GM21723 (cell line): ENCODE measurements at regions not wholly inside any gene's neighbourhood (a gene's known extent, or its start where the extent isn't known, plus 50 kb on each side); places are given as distances from the start of the nearest gene placed in this dataset.

Experiments
- ATAC-seq: cut with Tn5 transposase; IDR thresholded peaks from one replicate; pipeline ENCODE4 v1.9.1; 2021; ENCODE audit warnings: mild to moderate bottlenecking, moderate library complexity; ENCODE audit not compliant: unreplicated experiment

DNA sequence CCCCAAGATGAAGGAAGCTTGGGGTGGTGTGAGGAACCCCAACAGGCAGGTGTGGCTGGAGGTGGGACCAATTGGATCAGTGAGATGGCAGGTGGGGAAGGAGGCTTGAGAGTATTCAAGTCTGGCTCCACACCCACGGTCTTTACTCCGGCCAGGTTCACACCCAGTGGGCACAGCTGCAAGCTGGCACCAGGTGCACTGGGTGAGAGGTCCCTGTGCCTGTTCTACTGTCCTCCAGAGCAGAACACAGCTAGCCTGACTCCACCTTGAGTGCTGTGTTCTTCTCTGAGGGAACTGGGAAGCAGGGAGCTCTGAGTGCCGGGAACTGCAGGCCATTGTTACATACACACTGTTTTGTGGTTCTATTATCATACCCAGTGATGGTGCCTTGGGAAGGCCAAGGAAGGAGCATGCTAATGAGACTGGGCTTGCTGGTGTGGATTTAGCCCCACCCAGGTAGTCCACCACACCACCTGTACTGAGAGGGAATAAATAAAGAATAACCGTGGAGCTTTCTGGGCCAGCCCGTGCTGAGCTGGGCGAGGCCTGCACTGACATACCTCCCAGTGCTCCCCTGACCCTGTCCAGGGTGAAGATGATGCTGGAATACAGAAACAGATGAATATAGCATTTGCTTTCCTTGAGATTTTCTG is 93.4 kb downstream of the ABHD5 start:
- ATAC-seq = no peak

GRCh38 chr3:43784640-43785011 is 93.9 kb downstream of the ABHD5 start:
- no peak for ATAC-seq

DNA sequence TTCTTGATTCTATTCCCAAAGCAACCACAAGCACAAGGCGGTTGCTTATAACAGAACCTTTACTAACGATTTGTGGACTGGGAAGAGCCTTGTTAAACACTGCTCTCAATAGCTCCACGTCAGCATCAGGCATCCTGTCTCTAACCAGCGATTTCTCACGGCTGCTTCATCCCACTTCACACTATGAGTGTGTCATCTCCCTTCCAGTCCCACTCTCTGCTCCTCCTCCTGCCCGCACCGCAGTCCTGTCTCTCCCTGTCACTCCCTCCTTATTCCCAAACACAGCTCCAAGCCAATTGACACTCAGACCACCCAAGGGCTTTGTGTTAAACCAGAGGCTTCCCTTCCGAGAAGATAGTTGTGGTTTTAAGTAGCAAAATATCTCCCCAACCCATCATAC is 94.8 kb downstream of the ABHD5 start:
- no peak for ATAC-seq

- ATAC-seq = no peak
These were observed 95.4 kb downstream of the ABHD5 start for GRCh38 chr3:43786102-43786501.

DNA sequence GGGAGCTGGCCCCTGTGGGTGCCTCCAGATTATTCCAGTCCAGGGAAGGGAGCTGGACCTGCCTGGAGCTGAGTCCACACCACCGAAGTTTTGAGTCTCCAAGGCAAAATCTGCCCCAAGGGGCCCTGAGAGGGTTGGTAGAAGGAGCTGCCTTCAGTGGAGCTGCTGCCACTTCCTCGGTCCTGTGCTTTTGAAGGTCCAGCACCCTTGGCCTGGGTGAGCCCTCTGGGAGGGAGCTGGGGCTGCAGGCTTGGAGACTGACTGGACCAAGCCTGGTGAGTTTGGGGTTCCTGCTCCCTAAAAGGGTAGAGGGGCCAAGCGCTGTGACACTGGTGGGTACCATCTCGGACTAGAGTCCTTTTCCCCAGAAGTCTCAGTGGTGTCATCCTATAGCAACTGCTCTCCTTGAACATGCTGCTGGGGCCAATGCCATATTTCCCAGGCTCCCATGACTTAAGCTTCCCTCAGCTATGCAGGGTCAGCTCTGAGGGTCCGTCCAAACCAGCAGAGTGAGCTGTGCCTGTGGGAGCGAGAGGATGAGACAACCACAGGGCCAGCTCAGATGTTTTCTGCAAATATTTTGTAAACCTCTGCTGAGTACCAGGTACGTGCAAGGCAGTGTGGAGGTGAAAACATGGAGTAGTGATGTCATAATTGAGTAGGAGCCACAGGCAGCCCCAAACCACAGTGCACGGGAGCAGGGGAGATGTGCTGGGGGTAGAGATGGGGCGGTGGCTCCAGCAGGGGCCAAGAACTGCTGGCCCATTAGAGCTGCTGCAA is 96.0 kb downstream of the ABHD5 start:
- no peak for ATAC-seq

DNA sequence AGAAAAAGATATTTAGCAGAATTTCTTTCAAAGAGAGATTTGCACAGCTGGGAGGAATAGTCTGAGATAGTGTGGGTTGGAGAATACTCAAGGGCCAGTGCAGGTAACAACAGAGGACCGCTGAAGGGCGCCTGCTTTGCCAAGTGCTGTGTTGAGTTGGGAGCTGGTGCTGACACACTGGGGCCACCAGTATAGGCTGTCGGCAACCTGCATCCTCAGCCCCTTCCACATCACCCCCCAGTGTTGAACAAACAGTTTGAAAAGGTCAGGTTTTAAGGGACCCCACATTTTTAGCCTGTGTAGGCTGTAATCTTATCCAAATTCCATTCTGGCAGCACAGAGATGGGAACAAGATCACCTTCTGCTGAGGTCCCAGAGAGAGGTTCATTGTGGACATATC is 96.6 kb downstream of the ABHD5 start:
- ATAC-seq = no peak

DNA sequence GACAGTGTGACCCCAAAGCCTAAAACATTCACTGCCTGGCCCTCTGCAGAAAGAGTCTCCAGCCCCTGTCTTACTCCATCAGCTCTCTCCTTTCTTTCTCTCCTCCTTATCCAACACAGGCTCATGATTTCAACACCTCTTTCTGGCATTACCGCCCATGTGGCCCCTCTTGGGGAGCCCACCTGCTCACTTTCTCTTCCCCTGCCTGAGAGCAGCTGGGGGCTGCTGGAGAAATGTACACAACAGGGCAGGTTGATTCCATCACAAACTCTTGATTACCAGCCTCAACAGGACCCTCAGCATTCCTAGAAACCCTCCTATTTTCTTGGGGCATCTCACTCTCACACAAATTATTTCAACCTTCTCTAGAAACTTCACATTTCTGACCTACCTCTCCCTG is 98.3 kb downstream of the ABHD5 start:
- ATAC-seq = no peak

- ATAC-seq = no peak
These were observed 99.3 kb downstream of the ABHD5 start for GRCh38 chr3:43790060-43790459.

DNA sequence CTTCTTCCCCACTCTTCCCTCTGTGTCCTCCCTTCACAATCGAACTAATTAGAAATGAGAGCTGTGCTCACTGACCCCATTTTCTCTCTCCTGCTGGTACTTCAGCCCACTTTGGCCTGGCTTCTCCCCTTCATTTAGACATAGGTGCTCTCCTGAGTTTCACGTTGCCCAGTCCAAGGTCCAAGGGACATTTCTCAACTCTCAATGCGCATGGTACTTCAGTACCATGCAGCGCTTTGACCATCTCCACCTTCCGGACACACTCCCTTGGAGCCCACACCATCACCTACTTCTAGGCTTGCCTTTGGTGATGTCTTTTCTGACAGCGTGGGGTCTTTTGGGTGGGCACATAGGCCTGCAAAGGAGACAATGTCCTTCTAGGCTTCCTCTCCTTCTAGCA is 99.7 kb downstream of the ABHD5 start:
- no peak for ATAC-seq

- ATAC-seq = no peak
These were observed 100.5 kb downstream of the ABHD5 start for GRCh38 chr3:43791246-43791645.

- ATAC-seq = no peak
These were observed 102.2 kb downstream of the ABHD5 start for GRCh38 chr3:43792904-43793303.

- no peak for ATAC-seq
These were observed 103.1 kb downstream of the ABHD5 start for GRCh38 chr3:43793648-43794372.

DNA sequence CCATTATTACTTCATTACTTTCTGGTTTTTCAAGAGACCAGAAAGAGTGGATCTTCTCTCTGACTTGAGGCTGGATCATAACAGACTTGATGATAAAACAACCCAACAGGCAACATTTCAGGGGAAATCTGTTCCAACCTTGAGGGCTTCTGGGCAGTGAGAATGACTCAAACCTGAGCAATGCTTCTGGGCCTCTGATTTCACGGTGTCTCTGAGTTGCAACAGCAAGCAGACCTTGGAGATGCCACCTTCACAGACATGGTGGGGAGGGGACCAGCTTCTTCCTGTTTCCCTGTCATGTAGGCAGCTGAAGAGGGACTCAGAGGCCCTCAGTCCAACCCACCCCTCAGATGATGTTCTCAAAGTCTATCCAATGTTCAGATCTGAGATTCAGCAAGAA is 104.0 kb downstream of the ABHD5 start:
- ATAC-seq = no peak

- ATAC-seq = no peak
These were observed 104.8 kb downstream of the ABHD5 start for GRCh38 chr3:43795491-43795890.

- ATAC-seq = no peak
These were observed 105.4 kb downstream of the ABHD5 start for GRCh38 chr3:43796041-43796596.

DNA sequence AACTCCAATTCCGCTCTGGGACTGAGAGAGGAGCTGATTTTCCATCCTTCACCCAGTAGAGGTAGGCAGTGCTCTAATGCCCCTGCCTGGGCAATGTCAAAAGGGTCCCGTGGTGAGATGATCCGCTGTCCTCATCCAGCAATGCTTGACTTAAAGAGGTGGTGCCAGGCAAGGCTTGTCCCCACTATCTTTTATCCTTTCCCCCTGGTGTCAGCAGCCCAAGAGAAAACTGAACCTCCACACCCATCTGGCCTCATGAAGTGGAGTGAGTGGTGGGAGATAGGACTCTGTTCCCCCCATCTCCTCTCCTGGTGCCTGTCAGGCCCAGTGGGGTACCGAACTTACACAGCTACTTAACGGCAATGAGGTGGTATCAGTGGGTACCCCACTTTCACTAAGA is 107.1 kb downstream of the ABHD5 start:
- no peak for ATAC-seq

GRCh38 chr3:43810797-43811196 is 120.1 kb downstream of the ABHD5 start:
- no peak for ATAC-seq

DNA sequence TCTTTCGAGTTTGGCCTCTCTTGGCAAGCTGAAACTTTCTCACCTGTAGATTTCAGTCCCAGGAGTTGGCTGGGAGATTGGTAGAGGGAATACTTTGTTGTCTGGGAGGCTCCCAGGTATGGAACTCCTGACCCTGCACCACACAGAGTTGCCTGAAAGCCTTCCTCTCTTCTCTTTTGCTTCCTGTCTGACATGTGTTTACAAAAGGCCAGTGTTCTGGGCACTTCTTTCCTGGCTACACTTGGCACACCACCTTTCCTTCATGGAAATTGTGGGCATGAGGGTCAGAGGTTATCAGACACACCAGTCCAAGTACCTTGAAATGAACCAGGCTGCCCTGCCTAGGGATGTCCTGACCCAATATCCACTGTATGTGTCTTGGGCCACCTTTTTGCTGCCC is 123.7 kb downstream of the ABHD5 start:
- no peak for ATAC-seq

- ATAC-seq = no peak
These were observed 125.6 kb downstream of the ABHD5 start for GRCh38 chr3:43816372-43816771.

- ATAC-seq = no peak
These were observed 126.3 kb downstream of the ABHD5 start for GRCh38 chr3:43817064-43817463.

- ATAC-seq = no peak
These were observed 127.1 kb downstream of the ABHD5 start for GRCh38 chr3:43817825-43818224.

GRCh38 chr3:43818229-43818628 is 127.5 kb downstream of the ABHD5 start:
- ATAC-seq = no peak
